ENCODE measurements at regions not wholly inside any gene's neighbourhood (a gene's known extent, or its start where the extent isn't known, plus 50 kb on each side); places are given as distances from the start of the nearest gene placed in this dataset.

DNA sequence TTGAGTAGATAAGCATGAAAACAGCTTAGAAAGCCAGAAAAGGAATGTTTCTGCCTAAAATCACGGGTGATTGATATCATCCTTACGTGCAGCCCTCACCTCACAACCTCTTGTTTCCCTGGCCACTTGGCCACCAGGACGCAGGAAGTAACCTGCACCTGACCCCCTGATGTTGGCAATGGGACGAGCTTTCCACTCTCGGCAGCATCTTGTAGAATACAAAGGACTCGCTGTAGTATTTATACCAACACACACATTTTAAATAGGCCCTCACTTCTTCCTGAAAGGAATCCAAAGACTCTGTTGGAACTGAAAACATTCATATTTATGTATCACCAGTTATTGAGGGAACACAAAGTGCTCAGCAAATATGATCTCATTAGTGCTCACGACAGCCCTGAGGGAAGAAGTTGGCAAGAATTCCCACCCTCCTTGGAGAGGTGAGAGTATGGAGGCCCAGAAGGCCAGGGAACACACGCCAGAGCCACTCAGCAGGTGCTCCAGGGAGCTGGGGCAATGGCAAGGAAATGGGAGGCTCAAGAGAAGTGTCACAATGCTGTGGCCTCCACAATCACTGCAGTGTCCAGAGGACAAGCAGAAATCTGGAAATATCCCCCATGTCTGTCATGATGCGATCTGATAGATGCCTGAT lies 103.3 kb upstream of the KIT start:
- H3K4me3 ChIP-seq (replicated peaks in 1 of 2; ENCODE audit: low read depth in 2 of 2, low read length in 2 of 2): no peak overlapping the region
- peak in 1 of 2 donors; percentile 12 for DNase-seq (ENCODE audit: low read depth in 2 of 2)
- TF ChIP-seq, protein P1, sequence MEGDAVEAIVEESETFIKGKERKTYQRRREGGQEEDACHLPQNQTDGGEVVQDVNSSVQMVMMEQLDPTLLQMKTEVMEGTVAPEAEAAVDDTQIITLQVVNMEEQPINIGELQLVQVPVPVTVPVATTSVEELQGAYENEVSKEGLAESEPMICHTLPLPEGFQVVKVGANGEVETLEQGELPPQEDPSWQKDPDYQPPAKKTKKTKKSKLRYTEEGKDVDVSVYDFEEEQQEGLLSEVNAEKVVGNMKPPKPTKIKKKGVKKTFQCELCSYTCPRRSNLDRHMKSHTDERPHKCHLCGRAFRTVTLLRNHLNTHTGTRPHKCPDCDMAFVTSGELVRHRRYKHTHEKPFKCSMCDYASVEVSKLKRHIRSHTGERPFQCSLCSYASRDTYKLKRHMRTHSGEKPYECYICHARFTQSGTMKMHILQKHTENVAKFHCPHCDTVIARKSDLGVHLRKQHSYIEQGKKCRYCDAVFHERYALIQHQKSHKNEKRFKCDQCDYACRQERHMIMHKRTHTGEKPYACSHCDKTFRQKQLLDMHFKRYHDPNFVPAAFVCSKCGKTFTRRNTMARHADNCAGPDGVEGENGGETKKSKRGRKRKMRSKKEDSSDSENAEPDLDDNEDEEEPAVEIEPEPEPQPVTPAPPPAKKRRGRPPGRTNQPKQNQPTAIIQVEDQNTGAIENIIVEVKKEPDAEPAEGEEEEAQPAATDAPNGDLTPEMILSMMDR (IDR thresholded peaks at IDR 0.05; ENCODE audit: low read depth, low read length): no peak

DNA sequence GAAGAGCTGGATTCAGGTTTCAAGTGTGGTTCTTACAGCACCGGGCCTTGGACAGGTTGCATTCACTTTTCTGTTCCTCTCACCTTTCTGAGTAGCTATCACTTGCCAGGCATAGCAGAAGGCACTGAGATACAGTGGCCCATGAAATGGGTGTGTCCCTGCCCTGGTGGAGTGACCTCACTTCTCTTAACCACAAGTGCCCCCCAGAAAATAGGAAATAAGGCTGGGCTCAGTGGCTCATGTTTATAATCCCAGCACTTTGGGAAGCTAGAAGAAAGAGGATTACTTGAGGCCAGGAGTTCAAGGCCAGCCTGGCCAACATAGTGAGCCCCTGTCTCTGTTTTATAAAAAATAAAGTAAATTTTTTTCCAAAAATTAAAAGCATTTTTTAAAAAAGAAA lies 101.7 kb upstream of the KIT start:
- TF ChIP-seq, protein P1 (IDR thresholded peaks at IDR 0.05; ENCODE audit: low read depth, low read length): no peak
- DNase-seq (ENCODE audit: low read depth in 2 of 2): no peak
- H3K4me3 ChIP-seq (replicated peaks in 1 of 2; ENCODE audit: low read depth in 2 of 2, low read length in 2 of 2): no peak overlapping the region

DNA sequence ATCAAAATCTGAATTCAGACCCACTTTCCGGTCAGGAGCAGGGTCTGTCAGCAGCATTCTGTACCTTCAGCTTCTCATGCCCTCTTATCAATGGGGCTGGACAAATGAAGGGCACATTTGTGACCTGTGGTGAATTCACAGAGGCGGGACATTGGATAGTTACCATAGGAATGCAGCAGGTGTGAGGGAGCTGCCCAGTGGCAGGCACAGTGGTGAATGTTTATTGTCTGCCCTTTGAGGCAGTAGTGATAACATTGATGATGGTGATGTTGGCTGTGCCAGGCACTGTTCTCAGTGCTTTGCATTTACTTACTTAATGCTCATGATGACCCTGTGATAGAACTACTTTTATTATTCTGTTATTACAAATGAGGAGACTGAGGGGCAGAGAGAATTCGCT lies 101.2 kb upstream of the KIT start:
- TF ChIP-seq, protein P1 (IDR thresholded peaks at IDR 0.05; ENCODE audit: low read depth, low read length): no peak
- DNase-seq (ENCODE audit: low read depth in 2 of 2): no peak
- no peak overlapping the region for H3K4me3 ChIP-seq (replicated peaks in 1 of 2; ENCODE audit: low read depth in 2 of 2, low read length in 2 of 2)

DNA sequence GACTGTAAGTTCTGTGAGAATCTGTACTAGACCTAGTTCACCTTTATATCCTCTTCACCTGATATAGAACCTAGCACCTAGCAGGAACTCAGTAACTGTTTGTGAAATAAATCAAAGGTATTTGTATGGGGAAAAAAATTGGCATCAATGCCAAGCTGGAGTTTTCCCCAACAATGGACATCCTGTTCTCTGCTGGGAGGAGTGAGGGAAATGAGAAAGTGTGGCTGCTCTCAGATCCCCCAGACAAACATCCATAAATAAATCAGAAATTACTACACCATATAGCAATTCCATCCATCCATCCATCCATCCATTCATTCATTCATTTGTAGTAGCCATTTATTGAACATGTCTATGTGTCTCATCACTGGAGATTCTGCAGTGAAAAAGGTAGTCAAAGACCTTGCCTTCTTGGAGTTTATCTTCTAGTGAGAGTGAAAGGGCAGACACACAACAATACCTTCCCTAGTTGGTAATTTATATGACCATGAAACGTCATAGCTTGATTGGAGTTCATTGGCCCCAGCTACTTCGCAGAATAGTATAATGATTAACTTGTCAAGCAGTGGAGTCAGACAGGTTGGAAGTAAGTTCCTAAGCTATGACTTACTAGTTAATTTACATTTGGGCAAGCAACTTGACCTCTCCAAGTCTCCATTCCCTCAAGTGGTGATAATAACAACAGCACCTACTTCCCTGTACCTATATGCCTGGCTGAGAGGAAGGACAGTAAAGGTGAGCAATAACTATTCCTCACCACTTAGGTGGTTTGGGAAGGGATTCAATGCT lies 98.7 kb upstream of the KIT start:
- H3K4me3 ChIP-seq (replicated peaks in 1 of 2; ENCODE audit: low read depth in 2 of 2, low read length in 2 of 2): no peak overlapping the region
- DNase-seq (ENCODE audit: low read depth in 2 of 2): no peak
- TF ChIP-seq, protein P1 (IDR thresholded peaks at IDR 0.05; ENCODE audit: low read depth, low read length): no peak

DNA sequence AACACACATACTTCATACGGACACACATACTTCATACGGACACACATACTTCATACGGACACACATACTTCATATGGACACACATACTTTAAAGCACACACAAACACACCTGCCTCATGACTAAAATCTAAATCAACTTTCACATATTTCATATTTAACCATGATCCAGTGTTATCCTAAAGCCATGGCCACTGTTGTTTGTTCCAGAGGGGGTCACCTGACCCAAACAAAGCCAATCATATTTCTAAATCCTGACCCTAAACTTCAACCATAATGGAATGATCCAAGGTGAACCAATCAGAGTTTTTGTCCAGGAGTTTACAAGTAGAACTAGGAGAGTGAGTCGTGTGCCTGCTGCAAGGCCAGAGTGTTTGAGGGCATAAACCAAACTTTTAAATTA lies 97.2 kb upstream of the KIT start:
- no peak for DNase-seq (ENCODE audit: low read depth in 2 of 2)
- TF ChIP-seq, protein P1 (IDR thresholded peaks at IDR 0.05; ENCODE audit: low read depth, low read length): no peak
- H3K4me3 ChIP-seq (replicated peaks in 1 of 2; ENCODE audit: low read depth in 2 of 2, low read length in 2 of 2): no peak overlapping the region

DNA sequence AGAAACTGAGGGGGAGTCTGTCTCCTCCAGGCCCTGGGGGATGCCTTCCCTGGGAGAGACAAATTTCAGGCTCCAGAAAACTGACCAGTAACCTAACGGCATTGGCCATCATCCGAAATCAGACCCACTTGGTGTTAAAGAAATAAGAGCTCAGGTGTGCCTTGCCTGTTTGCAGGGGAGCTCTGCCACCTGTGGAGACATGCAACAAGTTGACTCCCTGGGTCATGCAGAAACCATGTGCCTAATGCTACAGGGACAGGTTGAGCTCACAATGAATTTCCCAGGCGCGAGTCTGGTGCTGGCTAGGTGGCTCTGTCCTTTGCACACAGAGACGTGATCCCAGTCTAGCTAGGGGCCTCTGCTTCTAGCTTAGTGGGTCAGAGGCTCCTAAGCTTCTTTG lies 95.8 kb upstream of the KIT start:
- H3K4me3 ChIP-seq (replicated peaks in 1 of 2; ENCODE audit: low read depth in 2 of 2, low read length in 2 of 2): no peak overlapping the region
- TF ChIP-seq, protein P1 (IDR thresholded peaks at IDR 0.05; ENCODE audit: low read depth, low read length): no peak
- DNase-seq (ENCODE audit: low read depth in 2 of 2): no peak
